ENCODE measurements at regions not wholly inside any gene's neighbourhood (a gene's known extent, or its start where the extent isn't known, plus 50 kb on each side); places are given as distances from the start of the nearest gene placed in this dataset.
"Not testable (repeated sequence)": the region's sequence is repeated elsewhere in the genome, so short reads cannot be mapped to it uniquely, and the experiment has no call there.

DNA sequence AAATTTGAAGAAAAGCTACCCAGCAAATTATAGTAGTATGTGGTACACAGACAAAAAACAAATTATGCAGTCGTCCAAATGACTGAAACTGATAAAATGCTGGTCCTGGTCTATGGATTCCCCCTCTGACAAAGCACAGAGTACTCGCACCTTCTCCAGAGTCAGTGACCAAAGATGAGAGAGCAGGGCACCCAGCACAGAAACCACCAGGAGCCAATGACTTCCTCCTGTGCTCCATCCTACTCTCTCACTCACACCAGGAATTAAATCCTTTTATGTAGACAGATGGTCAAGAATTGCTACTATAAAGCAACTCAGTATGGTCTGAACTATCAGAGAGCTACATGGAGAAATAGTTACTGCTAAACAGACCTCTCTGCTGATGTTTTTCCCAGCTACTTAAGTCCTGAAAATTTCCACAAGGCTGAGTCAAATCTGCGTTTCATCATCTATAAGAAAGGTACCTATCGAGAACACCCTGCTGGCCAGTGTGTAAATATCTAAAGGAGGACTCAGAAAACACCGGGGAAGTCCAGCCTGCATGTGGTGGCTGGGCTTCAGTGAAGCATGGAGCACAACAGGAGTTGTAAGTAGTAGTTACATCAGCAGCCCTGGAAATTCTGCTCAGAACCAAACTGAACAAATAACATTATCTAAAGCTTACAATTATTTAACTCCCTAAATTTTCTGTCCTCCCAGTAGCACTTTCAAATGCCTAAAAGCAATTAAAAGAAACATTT, 84.5 kb upstream of the FBXO28 start:
- not testable (repeated sequence) for DNase-seq (ENCODE audit: low read depth in 4 of 4, low spot score in 3 of 4)

DNA sequence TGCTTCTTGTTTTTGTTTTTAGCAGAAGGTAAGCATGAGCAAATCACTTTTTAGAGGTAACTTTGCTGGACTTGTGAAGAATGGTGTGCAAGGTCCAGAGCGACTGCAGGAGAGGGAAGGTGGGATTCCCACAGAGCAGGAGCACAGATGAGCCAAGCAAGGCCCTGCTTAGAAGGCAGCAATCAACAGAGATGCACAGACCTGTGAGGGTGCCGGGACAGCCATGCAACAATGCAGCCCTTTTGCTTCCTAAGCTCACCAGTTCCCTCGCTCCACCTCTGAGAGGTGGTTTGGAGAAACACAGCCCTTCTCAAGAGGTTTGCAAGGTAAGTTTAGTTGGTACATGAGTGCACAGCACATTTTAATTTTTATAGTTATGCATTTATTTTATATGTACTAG, 85.1 kb upstream of the FBXO28 start:
- not testable (repeated sequence) for DNase-seq (ENCODE audit: low read depth in 4 of 4, low spot score in 3 of 4)

DNA sequence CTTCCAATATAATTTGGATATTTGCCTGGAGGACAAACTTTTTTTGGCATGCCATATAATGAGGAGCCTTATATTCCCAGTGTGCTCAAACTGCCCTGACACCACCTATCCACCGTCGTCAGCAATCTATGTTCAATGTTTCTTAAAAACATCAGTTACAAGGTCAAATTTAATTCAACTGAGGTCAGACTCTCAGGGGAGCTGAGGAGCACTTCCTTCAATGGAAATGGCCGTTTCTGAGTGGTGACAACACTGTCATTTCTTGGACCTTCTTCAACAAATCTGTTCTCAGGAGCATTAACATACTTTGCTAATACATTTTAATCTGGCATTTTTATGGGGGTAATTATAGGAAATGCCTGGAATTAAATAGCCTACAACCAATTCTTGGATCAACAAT, 90.8 kb upstream of the FBXO28 start:
- not testable (repeated sequence) for DNase-seq (ENCODE audit: low read depth in 4 of 4, low spot score in 3 of 4)

DNA sequence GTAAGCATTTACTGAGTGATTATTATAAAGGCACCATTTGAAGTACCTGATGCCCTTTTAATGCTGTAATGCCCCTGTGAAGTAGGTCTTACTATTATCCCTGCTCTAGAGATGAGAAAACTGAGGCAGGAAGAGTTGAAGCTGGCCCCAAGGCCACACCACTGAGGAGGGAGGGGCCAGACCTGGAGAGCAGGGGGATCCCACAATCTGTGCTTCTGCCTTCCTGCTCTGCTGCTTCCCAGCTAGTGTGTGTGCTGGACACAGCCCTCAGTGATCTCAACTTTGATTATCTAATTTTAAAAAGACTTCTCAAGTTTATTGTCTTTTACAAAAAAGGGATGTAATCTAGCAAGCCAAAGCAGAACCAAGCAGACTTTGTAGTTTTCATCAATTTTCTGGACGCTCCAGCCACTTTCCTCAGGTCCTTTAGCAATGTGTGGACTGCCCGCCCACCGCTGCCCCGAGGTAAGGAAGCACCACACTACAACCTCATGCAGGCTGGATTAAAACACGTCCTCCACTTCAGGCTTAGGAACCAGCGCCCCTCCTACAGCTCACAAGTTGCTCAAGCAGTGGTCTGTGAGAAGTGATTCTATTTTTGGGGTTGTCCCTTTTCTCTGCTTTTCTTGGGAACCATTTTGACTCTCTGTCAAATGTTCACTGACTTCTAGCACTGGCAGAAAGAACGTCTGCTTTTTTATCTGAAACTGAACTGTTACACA, 91.5 kb upstream of the FBXO28 start:
- DNase-seq (ENCODE audit: low read depth in 4 of 4, low spot score in 3 of 4), result not testable (repeated sequence)

DNA sequence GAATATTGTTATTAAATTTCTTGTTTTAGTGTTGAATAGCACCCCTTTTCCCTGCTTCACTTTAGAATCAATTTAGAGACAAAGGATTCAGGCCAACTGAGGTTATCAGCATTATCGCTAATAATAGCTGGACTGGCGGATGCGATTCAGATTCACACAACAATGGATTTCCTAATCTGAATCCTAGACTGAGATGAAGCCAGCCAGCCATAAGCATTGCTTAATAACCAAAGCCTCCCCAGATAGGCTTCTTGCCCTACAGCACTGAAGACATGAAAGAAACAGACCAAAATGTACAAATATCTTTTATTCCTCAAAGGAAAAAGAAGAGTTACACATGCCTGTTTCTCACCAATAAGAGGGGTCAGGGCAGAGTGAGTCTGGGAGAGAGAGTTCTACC, 94.0 kb upstream of the FBXO28 start:
- DNase-seq (ENCODE audit: low read depth in 4 of 4, low spot score in 3 of 4), result not testable (repeated sequence)

DNA sequence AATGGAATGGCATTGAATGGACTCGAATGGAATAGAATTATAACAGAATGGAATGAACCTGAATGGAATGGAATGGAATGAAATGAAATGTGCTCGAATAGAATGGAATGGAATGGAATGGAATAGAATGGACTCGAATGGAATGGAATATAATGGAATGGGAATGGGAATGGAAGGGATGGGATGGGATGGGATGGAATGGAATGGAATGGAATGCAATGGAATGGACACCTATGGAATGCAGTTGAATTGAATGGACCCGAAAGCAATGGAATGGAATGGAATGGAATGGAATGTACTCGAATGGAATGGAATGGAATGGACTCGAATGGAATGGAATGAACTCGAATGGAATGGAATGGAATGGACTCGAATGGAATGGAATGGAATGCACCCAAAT, 98.1 kb upstream of the FBXO28 start:
- not testable (repeated sequence) for DNase-seq (ENCODE audit: low read depth in 4 of 4, low spot score in 3 of 4)

DNA sequence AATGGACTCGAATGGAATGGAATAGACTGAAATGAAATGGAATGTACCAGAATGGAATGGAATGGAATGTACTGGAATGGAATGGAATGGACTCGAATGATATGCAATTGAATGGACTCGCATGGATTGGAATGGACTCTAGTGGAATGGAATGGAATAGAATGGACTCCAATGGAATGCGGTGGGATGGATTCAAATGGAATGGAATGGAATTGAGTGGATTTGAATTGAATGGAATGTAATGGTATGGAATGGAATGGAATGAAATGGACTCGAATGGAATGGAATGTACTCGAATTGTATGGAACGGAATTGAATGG, 99.6 kb upstream of the FBXO28 start:
- DNase-seq (ENCODE audit: low read depth in 4 of 4, low spot score in 3 of 4), result no peak

DNA sequence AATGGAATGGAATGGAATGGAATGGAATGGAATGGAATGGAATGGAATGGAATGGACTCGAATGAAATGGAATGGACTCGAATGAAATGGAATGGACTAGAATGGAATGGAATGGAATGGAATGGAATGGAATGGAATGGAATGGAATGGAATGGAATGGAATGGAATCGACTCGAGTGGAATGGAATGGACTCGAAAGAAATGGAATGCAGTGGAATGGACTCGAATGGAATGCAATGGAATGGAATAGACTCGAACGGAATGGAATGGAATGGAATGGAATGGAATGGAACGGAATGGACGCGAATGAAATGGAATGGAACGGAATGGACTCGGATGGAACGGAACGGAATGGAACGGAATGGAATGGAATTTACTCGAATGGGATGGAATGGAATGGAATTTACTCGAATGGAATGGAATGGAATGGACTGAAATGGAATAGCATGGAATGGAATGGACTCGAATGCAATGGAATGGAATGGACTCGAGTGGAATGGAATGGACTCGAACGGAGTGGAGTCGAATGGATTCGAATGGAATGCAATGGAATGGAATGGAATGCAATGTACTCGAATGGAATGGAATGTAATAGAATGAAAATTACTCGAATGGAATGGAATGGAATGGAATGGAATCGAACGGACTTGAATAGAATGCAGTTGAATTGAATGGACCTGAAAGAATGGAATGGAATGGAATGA, 100.1 kb upstream of the FBXO28 start:
- not testable (repeated sequence) for DNase-seq (ENCODE audit: low read depth in 4 of 4, low spot score in 3 of 4)

DNA sequence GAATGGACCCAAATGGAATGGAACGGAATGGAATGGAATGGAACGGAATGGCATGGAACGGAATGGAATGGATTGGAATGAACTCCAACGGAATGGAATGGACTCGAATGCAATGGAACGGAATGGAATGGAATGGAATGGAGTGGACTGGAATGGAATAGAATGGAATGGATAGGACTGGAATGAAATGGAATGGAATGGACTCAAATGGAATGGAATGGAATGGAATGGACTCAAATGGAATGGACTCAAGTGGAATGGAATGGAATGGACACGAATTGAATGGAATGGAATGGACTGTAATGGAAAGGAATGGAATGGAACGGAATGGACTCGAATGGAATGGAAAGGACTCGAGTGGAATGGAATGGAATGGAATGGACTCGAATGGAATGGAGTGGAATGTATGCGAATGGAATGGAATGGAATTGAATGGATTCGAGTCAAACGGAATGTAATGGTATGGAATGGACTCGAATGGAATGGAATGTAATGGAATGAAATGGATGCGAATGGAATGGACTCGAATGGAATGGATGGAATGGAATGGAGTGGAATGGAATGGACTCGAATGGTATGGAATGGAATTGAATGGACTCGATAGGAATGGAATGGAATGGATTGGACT, 101.0 kb upstream of the FBXO28 start:
- not testable (repeated sequence) for DNase-seq (ENCODE audit: low read depth in 4 of 4, low spot score in 3 of 4)

DNA sequence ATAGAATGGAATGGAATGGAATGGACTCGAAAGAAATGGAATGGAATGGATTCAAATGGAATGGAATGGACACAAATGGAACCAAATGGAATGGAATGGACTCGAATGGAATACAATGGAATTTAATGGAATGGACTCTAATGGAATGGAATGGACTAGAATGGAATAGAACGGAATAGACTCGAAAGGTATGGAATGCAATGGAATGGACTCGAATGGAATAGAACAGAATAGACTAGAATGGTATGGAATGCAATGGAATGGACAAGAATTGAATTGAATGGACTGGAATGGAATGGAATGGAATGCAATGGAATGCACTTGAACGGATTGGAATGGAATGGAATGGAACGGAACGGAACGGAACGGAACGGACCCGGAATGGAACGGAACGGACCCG, 101.7 kb upstream of the FBXO28 start:
- not testable (repeated sequence) for DNase-seq (ENCODE audit: low read depth in 4 of 4, low spot score in 3 of 4)

DNA sequence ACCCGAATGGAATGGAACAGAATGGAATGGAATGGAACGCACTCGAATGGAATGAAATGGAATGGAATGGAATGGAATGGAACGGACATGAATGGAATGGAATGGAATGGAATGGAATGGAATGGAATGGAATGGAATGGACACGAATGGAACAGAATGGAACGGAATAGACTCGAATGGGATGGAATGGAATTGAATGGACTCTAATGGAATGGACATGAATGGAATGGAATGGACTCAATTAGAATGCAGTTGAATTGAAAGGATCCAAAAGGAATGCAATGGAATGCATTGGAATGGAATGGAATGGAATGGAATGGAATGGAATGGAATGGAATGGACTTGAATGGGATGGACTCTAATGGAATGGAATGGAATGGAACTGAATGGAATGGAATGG, 102.2 kb upstream of the FBXO28 start:
- DNase-seq (ENCODE audit: low read depth in 4 of 4, low spot score in 3 of 4), result not testable (repeated sequence)

DNA sequence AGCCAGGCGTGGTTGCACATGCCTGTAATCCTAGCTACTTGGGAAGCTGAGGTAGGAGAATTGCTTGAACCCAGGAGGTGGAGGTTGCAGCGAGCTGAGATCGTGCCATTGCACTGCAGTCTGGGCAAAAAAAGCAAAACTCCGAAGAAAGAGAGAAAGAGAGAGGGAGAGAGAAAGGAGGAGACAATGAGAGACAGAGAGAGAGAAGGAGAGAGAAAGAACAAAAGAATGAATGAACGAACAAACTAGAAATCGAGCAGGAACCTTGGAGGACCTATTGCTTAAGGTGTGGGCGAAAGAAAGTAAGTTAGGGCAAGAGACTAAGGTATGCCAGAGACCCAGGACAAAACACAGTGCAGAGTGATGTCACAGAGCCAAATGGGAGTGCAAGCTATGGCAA, 102.8 kb upstream of the FBXO28 start:
- not testable (repeated sequence) for DNase-seq (ENCODE audit: low read depth in 4 of 4, low spot score in 3 of 4)

DNA sequence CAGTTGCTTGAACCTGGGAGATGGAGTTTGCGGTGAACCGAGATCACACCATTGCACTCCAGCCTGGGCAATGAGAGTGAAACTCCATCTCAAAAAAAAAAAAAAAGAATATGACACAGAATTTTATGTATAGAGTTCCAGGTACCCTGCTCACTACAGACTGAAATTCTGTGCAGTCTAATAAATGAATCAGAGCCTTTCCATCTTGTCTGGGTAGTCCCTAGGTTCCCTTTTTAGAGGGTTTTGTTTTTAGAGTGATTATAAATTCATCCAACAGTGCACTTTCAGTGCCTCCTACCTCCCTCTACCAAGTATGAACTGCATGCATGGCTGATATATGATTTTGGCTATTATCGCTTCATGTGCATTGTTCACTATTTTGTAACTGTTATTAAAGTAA, 107.9 kb upstream of the FBXO28 start:
- DNase-seq (ENCODE audit: low read depth in 4 of 4, low spot score in 3 of 4), result not testable (repeated sequence)

DNA sequence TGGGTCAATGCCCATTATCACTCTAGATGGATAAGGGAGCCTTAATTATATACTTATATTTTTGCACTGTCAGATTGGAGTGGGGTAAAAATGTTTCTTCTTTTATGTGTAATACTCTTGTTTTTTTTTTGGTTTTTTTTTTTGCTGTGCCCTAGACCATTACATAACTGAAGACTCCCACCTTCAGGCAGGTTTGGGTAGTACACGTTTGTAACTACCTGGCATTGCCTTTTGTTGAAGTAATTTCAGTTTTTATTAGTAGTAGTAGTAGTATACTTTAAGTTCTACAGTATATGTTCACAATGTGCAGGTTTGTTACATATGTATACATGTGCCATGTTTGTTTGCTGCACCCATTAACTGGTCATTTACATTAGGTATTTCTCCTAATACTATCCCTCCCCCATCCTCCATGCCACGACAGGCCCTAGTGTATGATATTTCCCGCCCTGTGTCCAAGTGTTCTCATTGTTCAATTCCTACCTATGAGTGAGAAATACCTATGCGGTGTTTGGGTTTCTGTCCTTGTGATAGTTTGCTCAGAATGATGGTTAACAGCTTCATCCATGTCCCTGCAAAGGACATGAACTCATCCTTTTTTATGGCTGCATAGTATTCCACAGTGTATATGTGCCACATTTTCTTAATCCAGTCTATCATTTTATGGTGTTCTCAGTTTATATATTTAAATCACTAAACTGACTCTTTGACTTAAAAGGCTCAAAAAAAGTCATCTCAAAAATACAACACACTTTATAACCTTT, 109.2 kb upstream of the FBXO28 start:
- not testable (repeated sequence) for DNase-seq (ENCODE audit: low read depth in 4 of 4, low spot score in 3 of 4)

DNA sequence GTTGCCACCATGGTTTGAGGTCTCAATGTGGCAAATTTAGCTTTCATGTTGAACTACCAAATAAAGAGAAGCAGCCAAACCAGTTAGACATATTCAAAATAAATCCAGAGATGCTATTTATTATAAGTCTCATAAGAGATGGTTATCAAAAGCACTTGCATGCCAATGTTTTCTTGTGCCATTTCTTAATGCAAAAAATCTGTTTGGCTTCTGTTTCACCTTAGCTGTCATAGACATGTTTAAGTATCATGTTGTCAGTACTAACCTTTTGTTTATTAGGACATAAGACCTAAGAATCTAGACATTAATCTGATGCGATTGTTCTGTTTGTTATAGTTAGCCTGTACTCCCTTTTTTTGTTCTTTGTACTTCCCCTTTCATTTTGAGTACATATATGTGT, 110.0 kb upstream of the FBXO28 start:
- not testable (repeated sequence) for DNase-seq (ENCODE audit: low read depth in 4 of 4, low spot score in 3 of 4)

DNA sequence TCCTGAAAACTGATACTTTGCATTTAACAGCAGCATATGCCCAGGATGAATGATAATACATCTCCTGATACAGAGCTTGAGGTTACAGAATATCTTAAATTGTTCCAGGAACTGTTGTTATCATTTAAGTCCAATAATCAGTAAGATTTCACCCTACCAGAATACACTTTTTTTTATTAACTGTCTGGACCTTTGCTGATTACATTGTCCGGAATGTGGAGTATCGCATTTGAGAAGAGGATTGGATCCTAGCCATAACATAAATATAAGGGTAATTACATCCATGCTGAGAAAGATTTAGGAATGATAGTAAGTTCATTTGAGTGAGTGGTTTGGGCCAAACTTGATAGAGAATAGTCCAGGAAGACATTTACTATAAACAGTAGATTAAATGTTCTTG, 112.2 kb upstream of the FBXO28 start:
- DNase-seq (ENCODE audit: low read depth in 4 of 4, low spot score in 3 of 4), result not testable (repeated sequence)

DNA sequence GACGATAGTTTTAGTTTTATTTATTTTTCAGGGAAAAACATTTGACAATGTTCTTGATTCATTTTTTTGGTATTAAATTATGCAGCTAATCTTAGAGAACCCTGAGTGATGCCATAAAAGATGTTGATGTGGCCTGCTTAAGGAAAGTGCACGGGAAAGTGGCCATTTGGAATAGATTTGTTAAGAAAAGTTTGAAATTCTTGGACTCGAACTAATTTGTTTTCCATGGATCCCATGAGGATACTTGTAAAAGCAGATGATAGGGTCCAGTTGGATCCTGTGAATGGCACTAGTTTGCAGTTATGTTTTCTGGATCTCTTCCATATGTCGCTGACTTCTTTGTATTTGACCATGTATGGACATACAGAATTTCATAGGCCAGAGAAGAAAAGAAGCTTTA, 114.2 kb upstream of the FBXO28 start:
- DNase-seq (ENCODE audit: low read depth in 4 of 4, low spot score in 3 of 4), result not testable (repeated sequence)

DNA sequence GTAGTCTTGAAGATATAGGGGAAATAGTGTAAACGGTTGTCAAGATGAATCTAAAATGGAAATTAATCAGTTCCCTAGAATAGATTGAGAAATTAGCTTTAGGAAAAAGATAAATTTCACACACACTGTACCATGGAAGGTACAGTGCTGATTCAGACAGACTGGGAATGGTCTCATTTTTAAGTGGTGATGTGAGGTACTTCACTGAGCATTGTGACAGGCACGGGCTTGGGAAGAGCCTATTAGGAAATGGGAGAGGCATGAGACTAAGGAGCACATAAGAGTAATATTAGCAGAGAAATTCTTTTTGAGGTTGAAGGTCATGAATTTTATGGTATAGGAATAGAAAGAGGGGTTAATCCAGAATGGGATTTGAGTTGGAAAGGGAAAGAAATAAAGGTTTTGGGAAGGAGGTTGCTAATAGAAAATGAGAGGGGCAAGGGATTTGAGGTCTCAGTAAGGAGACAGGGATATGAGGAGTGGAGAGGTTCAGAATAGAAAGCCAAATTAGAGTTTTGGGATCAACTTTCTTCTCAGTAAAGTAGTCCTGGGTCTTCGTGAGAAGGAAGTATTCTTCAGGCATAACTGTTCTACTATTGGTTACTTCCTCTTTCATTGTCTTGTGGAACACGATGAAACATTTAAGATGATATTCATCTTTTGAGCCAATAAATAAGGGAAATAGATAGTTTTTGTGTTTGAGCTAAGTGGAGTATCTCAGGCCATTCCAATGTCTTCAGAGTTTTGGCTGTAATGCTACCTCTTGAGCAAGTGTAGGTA, 115.0 kb upstream of the FBXO28 start:
- not testable (repeated sequence) for DNase-seq (ENCODE audit: low read depth in 4 of 4, low spot score in 3 of 4)

DNA sequence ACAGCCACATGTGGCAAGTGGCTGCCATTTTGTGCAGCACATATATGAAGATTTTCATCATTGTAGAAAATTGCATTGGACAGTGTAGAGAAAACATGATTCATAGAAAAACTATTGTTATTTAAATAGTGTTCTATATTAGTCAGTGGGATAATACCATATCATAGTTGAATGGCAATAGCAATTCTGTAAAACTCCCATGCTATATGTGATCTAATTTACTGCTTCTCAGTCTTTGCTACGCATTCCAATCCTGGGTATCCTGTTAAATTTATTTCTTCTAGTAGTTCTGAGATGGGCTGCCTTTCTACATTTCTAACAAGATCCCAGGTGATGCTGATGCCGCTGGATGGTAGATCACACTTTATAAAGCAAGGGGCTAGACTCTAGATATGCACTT, 117.5 kb upstream of the FBXO28 start:
- DNase-seq (ENCODE audit: low read depth in 4 of 4, low spot score in 3 of 4), result not testable (repeated sequence)
